PC-9 (cell line): ENCODE measurements at regions not wholly inside any gene's neighbourhood (a gene's known extent, or its start where the extent isn't known, plus 50 kb on each side); places are given as distances from the start of the nearest gene placed in this dataset.

Experiments
- BruUV-seq: library from RNA; stranded (reverse); fragments of 400-500 nt; replicated peaks from 2 replicates; lab custom pipeline; 2021; lab: Mats Ljungman, UMichigan
- CTCF ChIA-PET: fragments of 300-600 bp; sonication (Branson Sonifier 250); formaldehyde crosslinking; loops from one replicate; lab custom pipeline; 2022; ENCODE audit warnings: antibody characterized with exemption; lab: Charles Lee
- POLR2A ChIA-PET: fragments of 300-600 bp; sonication (Branson Sonifier 250); formaldehyde crosslinking; loops from one replicate; lab custom pipeline; 2022; ENCODE audit warnings: antibody characterized with exemption; ENCODE audit not compliant: unreplicated experiment; lab: Charles Lee
- DNase-seq, 2 experiments: peaks; one replicate each; pipeline versions ENCODE4 v3.0.0 to v3.0.0-alpha.2; 2015 to 2022; ENCODE audit warnings: mixed read lengths in 1 of 2
- H2AFZ ChIP-seq: fragments of 200-600 bp; sonication (generic); 2 replicates; pipeline ENCODE4 v1.8.1; 2017; ENCODE audit warnings: antibody characterized with exemption
- H3F3A ChIP-seq: fragments of 200-600 bp; sonication (generic); 2 replicates; pipeline ENCODE4 v1.8.1; 2017; ENCODE audit warnings: antibody characterized with exemption, mild to moderate bottlenecking, low read depth; ENCODE audit not compliant: insufficient read depth
- H3K27ac ChIP-seq: fragments of 200-600 bp; sonication (generic); 2 replicates; pipeline ENCODE4 v1.6.1; 2016; ENCODE audit warnings: mixed run types
- H3K27me3 ChIP-seq: fragments of 200-600 bp; sonication (generic); 2 replicates; pipeline ENCODE4 v1.6.1; 2016; ENCODE audit warnings: low read depth, mixed run types; ENCODE audit not compliant: insufficient read depth
- H3K36me3 ChIP-seq: fragments of 200-600 bp; sonication (generic); 2 replicates; pipeline ENCODE4 v1.6.1; 2016; ENCODE audit warnings: low read depth, mixed run types
- H3K4me1 ChIP-seq: fragments of 200-600 bp; sonication (generic); replicated peaks from 2 replicates; pipeline ENCODE4 v1.6.1; 2016; ENCODE audit warnings: mixed run types; ENCODE audit not compliant: insufficient read depth
- H3K4me2 ChIP-seq: fragments of 200-600 bp; sonication (generic); 2 replicates; pipeline ENCODE4 v1.6.1; 2017; ENCODE audit warnings: mixed run types
- H3K4me3 ChIP-seq: fragments of 200-600 bp; sonication (generic); 2 replicates; pipeline ENCODE4 v1.6.1; 2016; ENCODE audit warnings: mixed run types
- H3K79me2 ChIP-seq: fragments of 200-600 bp; sonication (generic); 2 replicates; pipeline ENCODE4 v1.6.1; 2017; ENCODE audit warnings: low read depth, mixed run types
- H3K9me2 ChIP-seq: fragments of 200-600 bp; sonication (generic); 2 replicates; pipeline ENCODE4 v1.8.1; 2017; ENCODE audit warnings: mild to moderate bottlenecking; ENCODE audit not compliant: insufficient read depth
- H3K9me3 ChIP-seq: fragments of 200-600 bp; sonication (generic); 2 replicates; pipeline ENCODE4 v1.8.1; 2016; ENCODE audit warnings: low read depth; ENCODE audit not compliant: insufficient read depth
- H4K20me1 ChIP-seq: fragments of 200-600 bp; sonication (generic); 2 replicates; pipeline ENCODE4 v1.8.1; 2017; ENCODE audit not compliant: insufficient read depth
- CTCF ChIP-seq: fragments of 200-600 bp; sonication (generic); conservative IDR thresholded peaks from 2 replicates; pipeline ENCODE4 v1.6.1; 2017; ENCODE audit warnings: mixed run types, antibody characterized with exemption, mild to moderate bottlenecking, moderate library complexity
- EZH2 ChIP-seq: fragments of 200-600 bp; sonication (generic); IDR thresholded peaks from 2 replicates; pipeline ENCODE4 v1.8.0; 2017; ENCODE audit warnings: antibody characterized with exemption, low read depth
- intact Hi-C: fragments of 100-400 bp; cut with micrococcal nuclease; formaldehyde crosslinking; loops from one replicate; pipeline ENCODE4 v1.10.0; 2022; ENCODE audit not compliant: unreplicated experiment

GRCh38 chr5:147098233-147098790 lies 136.5 kb upstream of the STK32A start:
- Histone ChIP-seq H3K36me3 (no peaks in the 10 kb centered on the region), H3K9me3 (no peaks in the 10 kb centered on the region; the same call in 1 of the 2 replicates), H3K27me3 (no peaks in the 10 kb centered on the region), H3K9me2 (no peaks in the 10 kb centered on the region), H3K79me2 (no peaks in the 10 kb centered on the region), H2AFZ (no peak overlapping the region), H3F3A (no peaks in the 10 kb centered on the region), H3K4me3 (no peak overlapping the region), H3K27ac (no peak overlapping the region), H3K4me2 (no peak overlapping the region), H3K4me1 (no peaks in the 10 kb centered on the region), H4K20me1 (no peaks in the 10 kb centered on the region)
- ChIA-PET POLR2A (no interaction called here), CTCF (interaction anchor here (0.6 to 0.8 kb wide), 2 partner anchors 91 to 272 kb away, joined by 3 to 4 read pairs; no protein-coding TSS in a partner anchor)
- DNase-seq = no peak
- BruUV-seq = no TSS peak
- TF ChIP-seq CTCF = peak; percentile 57
- no peak for TF ChIP-seq EZH2
- intact Hi-C loops = loop anchor here (5.0 kb wide), 1 partner anchor 274 kb away; no protein-coding TSS in a partner anchor

GRCh38 chr5:147101659-147102369 lies 133.0 kb upstream of the STK32A start:
- Histone ChIP-seq H3K27ac (no peak overlapping the region), H3K9me2 (no peaks in the 10 kb centered on the region), H2AFZ (no peak overlapping the region), H3K4me2 (no peak overlapping the region), H4K20me1 (no peaks in the 10 kb centered on the region), H3K36me3 (no peaks in the 10 kb centered on the region), H3K4me3 (no peak overlapping the region), H3K79me2 (no peaks in the 10 kb centered on the region), H3F3A (no peaks in the 10 kb centered on the region), H3K27me3 (no peaks in the 10 kb centered on the region), H3K4me1 (no peaks in the 10 kb centered on the region), H3K9me3 (no peaks in the 10 kb centered on the region)
- TF ChIP-seq EZH2 (no peak), CTCF (no peak)
- DNase-seq = no peak
- intact Hi-C loops = no loop called here
- no TSS peak for BruUV-seq
- POLR2A ChIA-PET = no interaction called here
- CTCF ChIA-PET = no interaction called here

GRCh38 chr5:147112899-147113298 lies 121.9 kb upstream of the STK32A start:
- Histone ChIP-seq H3K79me2 (no peaks in the 10 kb centered on the region), H4K20me1 (no peaks in the 10 kb centered on the region), H3K36me3 (no peaks in the 10 kb centered on the region), H3K9me2 (no peaks in the 10 kb centered on the region), H3K4me2 (no peak overlapping the region), H3K9me3 (no peaks in the 10 kb centered on the region), H2AFZ (no peak overlapping the region), H3K4me3 (no peak overlapping the region), H3K27ac (no peak overlapping the region), H3K27me3 (0 out of 2 replicates have a peak, but pooled peaks cover 4% of the 10 kb centered on the region), H3F3A (no peaks in the 10 kb centered on the region), H3K4me1 (no peaks in the 10 kb centered on the region)
- no peak for DNase-seq
- CTCF ChIA-PET = no interaction called here
- BruUV-seq = no TSS peak
- TF ChIP-seq CTCF = no peak
- TF ChIP-seq EZH2 = no peak
- intact Hi-C loops = no loop called here
- POLR2A ChIA-PET = no interaction called here
